H1 (cell line): ENCODE measurements at regions not wholly inside any gene's neighbourhood (a gene's known extent, or its start where the extent isn't known, plus 50 kb on each side); places are given as distances from the start of the nearest gene placed in this dataset.

ENCODE experiments used
- CTCF ChIA-PET: fragments of 300-600 bp; sonication (Branson Sonifier 250); formaldehyde crosslinking; loops from one replicate; lab custom pipeline; 2021; ENCODE audit not compliant: partially characterized antibody; lab: Charles Lee
- POLR2A ChIA-PET: fragments of 300-600 bp; sonication (Branson Sonifier 250); formaldehyde crosslinking; loops from one replicate; lab custom pipeline; 2021; ENCODE audit warnings: inconsistent platforms; ENCODE audit not compliant: partially characterized antibody; lab: Charles Lee
- DNase-seq, 2 experiments: peaks; one replicate each; pipeline versions ENCODE4 v3.0.0 to v3.0.0-alpha.2; 2010 to 2022; ENCODE audit warnings: low spot score in 2 of 2, low read depth in 1 of 2, mixed read lengths in 1 of 2
- FAIRE-seq: peaks from 2 replicates; lab custom pipeline; 2011; peaks lifted over from hg19 to GRCh38; lab: Jason Lieb, UNC
- H2AFZ ChIP-seq: 2 replicates; pipeline ENCODE4 v1.8.1; 2012; ENCODE audit warnings: low read length, inconsistent platforms
- H2AK5ac ChIP-seq: 2 replicates; pipeline ENCODE4 v1.6.1; 2013; ENCODE audit warnings: low read depth, low read length
- H2BK120ac ChIP-seq: replicated peaks from 2 replicates; pipeline ENCODE3; 2013; ENCODE audit warnings: low read depth, low read length, inconsistent platforms
- H2BK12ac ChIP-seq: 2 replicates; pipeline ENCODE4 v1.6.1; 2013; ENCODE audit warnings: low read depth, low read length
- H2BK15ac ChIP-seq: 2 replicates; pipeline ENCODE4 v1.6.1; 2013; ENCODE audit warnings: low read length
- H2BK20ac ChIP-seq: 2 replicates; pipeline ENCODE4 v1.6.1; 2013; ENCODE audit warnings: low read length
- H2BK5ac ChIP-seq: 2 replicates; pipeline ENCODE4 v1.6.1; 2013; ENCODE audit warnings: low read depth, low read length
- H3K14ac ChIP-seq: 2 replicates; pipeline ENCODE4 v1.6.1; 2013; ENCODE audit warnings: inconsistent platforms; ENCODE audit not compliant: insufficient read length
- H3K18ac ChIP-seq: 2 replicates; pipeline ENCODE4 v1.6.1; 2013; ENCODE audit warnings: low read length; ENCODE audit errors: extremely low read depth
- H3K23ac ChIP-seq: 2 replicates; pipeline ENCODE4 v1.6.1; 2013; ENCODE audit warnings: inconsistent platforms; ENCODE audit not compliant: insufficient read length
- H3K23me2 ChIP-seq: 2 replicates; pipeline ENCODE4 v1.6.1; 2013; ENCODE audit warnings: low read depth, low read length
- H3K27ac ChIP-seq: 2 replicates; pipeline ENCODE4 v1.6.1; 2011; ENCODE audit warnings: low read depth, low read length, inconsistent platforms
- H3K27me3 ChIP-seq, 4 experiments: replicated peaks in 1 of 4; 1 replicate in 1 of 4; 2 replicates in 3 of 4; pipeline versions ENCODE4 v1.6.1 to v1.8.1; 2011 to 2013; ENCODE audit warnings: low read length in 3 of 4, mild to moderate bottlenecking in 3 of 4, inconsistent platforms in 2 of 4, mixed read lengths in 2 of 4, moderate library complexity in 1 of 4; ENCODE audit not compliant: control insufficient read depth in 3 of 4, insufficient read depth in 3 of 4; ENCODE audit errors: extremely low read depth in 1 of 4
- H3K36me3 ChIP-seq, 4 experiments: 2 replicates each; pipeline versions ENCODE4 v1.6.1 to v1.8.1; 2011 to 2013; ENCODE audit warnings: mild to moderate bottlenecking in 4 of 4, low read length in 3 of 4, moderate library complexity in 2 of 4, control low read depth in 1 of 4, inconsistent platforms in 1 of 4; ENCODE audit not compliant: insufficient read depth in 4 of 4, control insufficient read depth in 2 of 4
- H3K4ac ChIP-seq: replicated peaks from 2 replicates; pipeline ENCODE3; 2013; ENCODE audit warnings: low read length, low read depth, mixed read lengths, inconsistent platforms; ENCODE audit not compliant: insufficient read length
- H3K4me1 ChIP-seq, 4 experiments: replicated peaks in 1 of 4; 1 replicate in 1 of 4; 2 replicates in 3 of 4; pipeline versions ENCODE4 v1.6.1 to v1.8.1; 2011 to 2013; ENCODE audit warnings: low read length in 3 of 4, inconsistent platforms in 2 of 4, mixed read lengths in 1 of 4; ENCODE audit not compliant: insufficient read depth in 4 of 4, control insufficient read depth in 3 of 4
- H3K4me2 ChIP-seq, 2 experiments: 2 replicates each; pipeline versions ENCODE4 v1.6.1 to v1.8.1; 2011 to 2013; ENCODE audit warnings: low read depth in 2 of 2, low read length in 2 of 2, control low read depth in 1 of 2, inconsistent platforms in 1 of 2, mild to moderate bottlenecking in 1 of 2; ENCODE audit not compliant: insufficient read depth in 1 of 2
- H3K4me3 ChIP-seq, 4 experiments: fragments of 200-600, 300-600 bp in 1 of 4; sonication (generic), shearing (Covaris generic), sonication (Bioruptor Twin) in 1 of 4; 2 replicates each; pipeline versions ENCODE4 v1.5.1 to v1.8.1; 2011 to 2016; ENCODE audit warnings: low read length in 4 of 4, low read depth in 3 of 4, control low read depth in 2 of 4, inconsistent platforms in 2 of 4, mild to moderate bottlenecking in 2 of 4, mixed read lengths in 1 of 4, moderate library complexity in 1 of 4; ENCODE audit not compliant: insufficient read depth in 2 of 4; ENCODE audit errors: extremely low read depth in 1 of 4
- H3K56ac ChIP-seq: replicated peaks from 2 replicates; pipeline ENCODE3; 2013; ENCODE audit warnings: low read depth, mild to moderate bottlenecking, mixed read lengths, low read length, inconsistent platforms; ENCODE audit not compliant: insufficient read length
- H3K79me1 ChIP-seq: 2 replicates; pipeline ENCODE4 v1.6.1; 2013; ENCODE audit warnings: low read depth, low read length, control low read depth
- H3K79me2 ChIP-seq, 2 experiments: 2 replicates each; pipeline versions ENCODE4 v1.6.1 to v1.8.1; 2012 to 2013; ENCODE audit warnings: low read length in 2 of 2, mild to moderate bottlenecking in 2 of 2, inconsistent platforms in 1 of 2; ENCODE audit not compliant: insufficient read depth in 2 of 2, control insufficient read depth in 1 of 2
- H3K9ac ChIP-seq, 4 experiments: replicated peaks in 1 of 4; 1 replicate in 1 of 4; 2 replicates in 3 of 4; pipeline versions ENCODE4 v1.6.1 to v1.8.1; 2011 to 2013; ENCODE audit warnings: low read depth in 3 of 4, low read length in 3 of 4, control low read depth in 2 of 4, mild to moderate bottlenecking in 2 of 4, moderate library complexity in 2 of 4, inconsistent platforms in 1 of 4; ENCODE audit errors: extremely low read depth in 1 of 4
- H3K9me3 ChIP-seq, 2 experiments: 2 replicates each; pipeline versions ENCODE4 v1.6.1 to v1.8.1; 2012 to 2013; ENCODE audit warnings: mild to moderate bottlenecking in 2 of 2, moderate library complexity in 2 of 2, control low read depth in 1 of 2, inconsistent platforms in 1 of 2, low read depth in 1 of 2, low read length in 1 of 2, mixed read lengths in 1 of 2; ENCODE audit not compliant: insufficient read depth in 2 of 2
- H4K20me1 ChIP-seq, 2 experiments: replicated peaks in 1 of 2; 2 replicates each; pipeline versions ENCODE3 to v1.8.1; 2011 to 2013; ENCODE audit warnings: inconsistent platforms in 2 of 2, low read length in 2 of 2, mild to moderate bottlenecking in 1 of 2; ENCODE audit not compliant: insufficient read depth in 2 of 2, control insufficient read depth in 1 of 2
- H4K5ac ChIP-seq: 2 replicates; pipeline ENCODE4 v1.6.1; 2013; ENCODE audit warnings: low read length, low read depth, mixed read lengths, inconsistent platforms; ENCODE audit not compliant: insufficient read length
- H4K8ac ChIP-seq: 2 replicates; pipeline ENCODE4 v1.8.0; 2013; ENCODE audit warnings: mild to moderate bottlenecking, moderate library complexity, low read length, inconsistent platforms; ENCODE audit not compliant: insufficient read depth; ENCODE audit errors: extremely low read depth
- H4K91ac ChIP-seq: replicated peaks from 2 replicates; pipeline ENCODE3; 2013; ENCODE audit warnings: low read length, mixed read lengths, inconsistent platforms; ENCODE audit not compliant: insufficient read length
- NRF1 ChIP-seq: IDR thresholded peaks from 2 replicates; pipeline ENCODE4 v1.6.1; 2011; ENCODE audit warnings: mild to moderate bottlenecking, low read depth, low read length, improper control_type of control experiment
- RAD21 ChIP-seq, 2 experiments: IDR thresholded peaks in 1 of 2; conservative IDR thresholded peaks in 1 of 2; 2 replicates each; pipeline ENCODE4 v1.6.1; 2011; ENCODE audit warnings: low read depth in 2 of 2, low read length in 2 of 2, improper control_type of control experiment in 1 of 2, inconsistent platforms in 1 of 2, mild to moderate bottlenecking in 1 of 2, moderate library complexity in 1 of 2
- SIX5 ChIP-seq: IDR thresholded peaks from 2 replicates; pipeline ENCODE4 v1.6.1; 2011; ENCODE audit warnings: mild to moderate bottlenecking, low read depth, low read length
- TAF1 ChIP-seq: IDR thresholded peaks from 2 replicates; pipeline ENCODE4 v1.6.1; 2011; ENCODE audit warnings: mild to moderate bottlenecking, low read depth, low read length
- WGBS, 2 experiments: shearing (Covaris generic) in 1 of 2; methylation state at CpG; one replicate each; pipeline versions ENCODE4 v1.1.6 to v1.1.7; 2013 to 2015; ENCODE audit warnings: low lambda C conversion rate in 2 of 2, mixed read lengths in 2 of 2, inconsistent platforms in 1 of 2, low coverage in 1 of 2, missing lambda C conversion rate in 1 of 2; ENCODE audit not compliant: insufficient replicate concordance in 2 of 2, insufficient coverage in 1 of 2, insufficient read length in 1 of 2; ENCODE audit errors: extremely low coverage in 1 of 2, missing lambda C conversion rate in 1 of 2; 5-methylcytosine and 5-hydroxymethylcytosine counted together
- TF ChIP-seq, protein P1 (sequence below): IDR thresholded peaks from 2 replicates; pipeline ENCODE4 v1.6.1; 2012; ENCODE audit warnings: inconsistent platforms

DNA sequence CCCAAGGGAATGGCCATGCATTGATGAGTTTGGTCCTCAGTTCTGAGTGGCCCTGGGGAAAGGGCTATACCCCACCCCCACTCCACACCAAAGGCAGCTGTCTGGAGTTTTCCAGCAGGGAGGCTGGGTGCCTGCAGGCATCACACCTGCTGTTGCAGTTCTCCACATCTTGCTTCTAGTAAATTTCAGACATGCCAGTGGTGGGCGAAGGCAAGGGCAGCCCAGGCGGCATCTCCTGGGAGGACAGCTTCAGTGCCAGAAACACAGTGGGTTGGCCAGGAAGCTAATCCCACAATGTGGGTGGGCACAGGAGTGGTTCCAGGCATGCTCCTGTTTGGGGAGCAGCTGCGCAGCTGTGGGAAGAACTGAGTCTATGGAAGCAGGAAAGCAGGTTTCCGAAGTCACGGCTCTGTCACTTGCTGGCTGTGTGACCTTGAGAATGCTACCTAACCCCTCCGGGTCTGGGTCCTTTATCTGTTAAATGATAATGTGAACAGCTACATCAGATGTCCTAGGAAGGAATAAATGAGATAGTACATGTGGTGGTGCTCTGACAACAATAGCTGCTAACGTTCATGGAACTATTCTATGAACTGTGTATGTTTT, 84.6 kb upstream of the SPTBN1 start:
- H3K9ac ChIP-seq, result no peak overlapping the region
- H3K9me3 ChIP-seq, result peaks cover 12 to 16% of the 10 kb centered on the region in 2 experiments
- no peak overlapping the region for H2AFZ ChIP-seq
- H2AK5ac ChIP-seq, result no peak overlapping the region
- TF ChIP-seq TAF1 (no peak), NRF1 (no peak), RAD21 (IDR thresholded peaks at IDR 0.05 in 1 of 2, conservative IDR thresholded peaks at IDR 0.05 in 1 of 2; ENCODE audit: low read depth in 2 of 2, low read length in 2 of 2) (no peak), SIX5 (no peak)
- TF ChIP-seq, protein P1, sequence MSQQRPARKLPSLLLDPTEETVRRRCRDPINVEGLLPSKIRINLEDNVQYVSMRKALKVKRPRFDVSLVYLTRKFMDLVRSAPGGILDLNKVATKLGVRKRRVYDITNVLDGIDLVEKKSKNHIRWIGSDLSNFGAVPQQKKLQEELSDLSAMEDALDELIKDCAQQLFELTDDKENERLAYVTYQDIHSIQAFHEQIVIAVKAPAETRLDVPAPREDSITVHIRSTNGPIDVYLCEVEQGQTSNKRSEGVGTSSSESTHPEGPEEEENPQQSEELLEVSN, result no peak
- no peaks in the 10 kb centered on the region for H3K23me2 ChIP-seq
- no peak overlapping the region for H4K8ac ChIP-seq
- no peak overlapping the region for H3K14ac ChIP-seq
- H4K20me1 ChIP-seq, result no peaks in the 10 kb centered on the region
- H3K79me1 ChIP-seq, result peaks cover 2% of the 10 kb centered on the region; the same call in 1 of the 2 replicates
- no peak overlapping the region for H2BK5ac ChIP-seq
- WGBS, 2 experiments, result 88% methylated on average over 7 of the region's 7 CpGs; no CpG with 5 or more reads in 1 of the 2 experiments
- no peak overlapping the region for H4K5ac ChIP-seq
- no peak overlapping the region for H2BK12ac ChIP-seq
- no peaks in the 10 kb centered on the region for H3K27me3 ChIP-seq
- H2BK120ac ChIP-seq, result no peak overlapping the region
- no peak overlapping the region for H3K4me2 ChIP-seq
- POLR2A ChIA-PET, result interaction anchor here (1.0 kb wide), 1 partner anchor 15 kb away, joined by 3 read pairs; no protein-coding TSS in a partner anchor
- no peak overlapping the region for H3K4ac ChIP-seq
- FAIRE-seq, result no peak
- CTCF ChIA-PET, result interaction anchor here (0.8 kb wide), 2 partner anchors 29 to 92 kb away, joined by 3 read pairs; no protein-coding TSS in a partner anchor
- peaks cover 0 to 1% (median 0%) of the 10 kb centered on the region in 4 experiments; a peak in 1 of 7 replicates for H3K4me1 ChIP-seq
- no peak for DNase-seq
- no peak overlapping the region for H2BK20ac ChIP-seq
- H3K23ac ChIP-seq, result no peak overlapping the region
- no peak overlapping the region for H3K27ac ChIP-seq
- H3K56ac ChIP-seq, result no peak overlapping the region
- no peak overlapping the region for H3K4me3 ChIP-seq
- H2BK15ac ChIP-seq, result no peak overlapping the region
- H3K79me2 ChIP-seq, result no peaks in the 10 kb centered on the region
- no peak overlapping the region for H3K18ac ChIP-seq
- no peak overlapping the region for H4K91ac ChIP-seq
- H3K36me3 ChIP-seq, result 0 out of 8 replicates have a peak, but pooled peaks cover 0 to 4% (median 0%) of the 10 kb centered on the region in 4 experiments
